Fibroblast of lung (primary cell): ENCODE measurements at regions not wholly inside any gene's neighbourhood (a gene's known extent, or its start where the extent isn't known, plus 50 kb on each side); places are given as distances from the start of the nearest gene placed in this dataset.

Source experiments
- CTCF ChIP-seq, 2 donors: IDR thresholded peaks in 1 of 2; conservative IDR thresholded peaks in 1 of 2; 1 replicate in 1 of 2; 2 replicates in 1 of 2; pipeline ENCODE4 v1.5.1; 2011 to 2012; ENCODE audit warnings: low read length in 2 of 2, control low read depth in 1 of 2, inconsistent platforms in 1 of 2, low read depth in 1 of 2, mild to moderate bottlenecking in 1 of 2
- EZH2 ChIP-seq: IDR thresholded peaks from 2 replicates; pipeline ENCODE4 v1.5.1; 2012; ENCODE audit warnings: low read length, control low read depth, mild to moderate bottlenecking; ENCODE audit errors: missing control alignments

DNA sequence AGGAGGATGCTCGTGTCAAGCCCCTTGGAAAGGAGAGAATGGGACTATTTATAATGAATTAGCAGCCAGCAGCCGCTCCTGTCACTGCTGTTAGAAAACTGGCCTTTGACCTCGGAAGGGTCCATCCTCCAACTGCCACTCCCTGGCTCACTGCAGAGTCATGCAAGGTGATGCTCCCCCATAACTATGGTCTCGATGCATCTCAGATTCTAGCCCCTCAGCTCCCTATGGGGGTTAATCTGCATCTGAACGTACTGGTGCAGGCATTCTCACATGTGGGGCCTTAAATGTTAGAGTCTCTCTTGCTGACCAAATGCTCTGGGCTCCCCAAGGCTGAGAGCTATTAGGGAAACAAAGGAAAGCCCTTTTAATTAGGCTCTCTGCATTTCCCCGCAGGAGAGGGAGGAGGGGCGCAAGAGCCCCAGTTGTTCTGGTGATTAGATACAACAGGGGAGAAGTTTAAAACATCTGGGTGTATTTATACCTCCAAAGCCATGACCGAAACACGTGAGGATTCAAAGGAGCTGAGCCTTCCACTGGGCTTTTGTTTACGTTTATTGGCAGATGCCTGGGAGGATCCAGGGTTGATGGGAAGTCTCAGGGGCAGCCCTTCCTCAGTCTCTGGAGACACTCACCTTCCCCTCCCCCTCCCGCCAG lies 182.5 kb downstream of the OPA1 start:
- TF ChIP-seq CTCF (conservative IDR thresholded peaks at IDR 0.05 in 1 of 2, IDR thresholded peaks at IDR 0.05 in 1 of 2; ENCODE audit: low read depth in 1 of 2, low read length in 2 of 2) (no peak), EZH2 (no peak)
